CD4-positive, alpha-beta memory T cell (primary cell): ENCODE measurements at regions not wholly inside any gene's neighbourhood (a gene's known extent, or its start where the extent isn't known, plus 50 kb on each side); places are given as distances from the start of the nearest gene placed in this dataset.

ENCODE experiments used
- CTCF ChIA-PET: fragments of 350-600 bp; sonication (Branson Sonifier 250); formaldehyde crosslinking; loops from one replicate; lab custom pipeline; 2021; ENCODE audit warnings: inconsistent platforms; ENCODE audit not compliant: partially characterized antibody; lab: Charles Lee
- POLR2A ChIA-PET: fragments of 350-600 bp; sonication (Branson Sonifier 250); formaldehyde crosslinking; loops from one replicate; lab custom pipeline; 2021; ENCODE audit not compliant: partially characterized antibody; lab: Charles Lee
- DNase-seq, 5 donors: peaks; one replicate each; pipeline versions ENCODE4 v3.0.0 to v3.0.0-alpha.2; 2020 to 2022; ENCODE audit warnings: mixed read lengths in 1 of 5
- H3K27ac ChIP-seq: one replicate; pipeline ENCODE4 v1.7.0; 2013; ENCODE audit warnings: low read depth, low read length
- H3K27me3 ChIP-seq: 2 replicates; pipeline ENCODE4 v1.7.0; 2013; ENCODE audit warnings: mild to moderate bottlenecking, low read length, moderate library complexity; ENCODE audit not compliant: insufficient read depth
- H3K36me3 ChIP-seq: 2 replicates; pipeline ENCODE4 v1.7.0; 2013; ENCODE audit warnings: mild to moderate bottlenecking, low read length, moderate library complexity; ENCODE audit not compliant: insufficient read depth
- H3K4me1 ChIP-seq: 2 replicates; pipeline ENCODE4 v1.7.0; 2013; ENCODE audit warnings: mild to moderate bottlenecking, low read length, moderate library complexity; ENCODE audit not compliant: insufficient read depth
- H3K4me3 ChIP-seq, 2 donors: one replicate each; pipeline ENCODE4 v1.7.0; 2013; ENCODE audit warnings: low read length in 2 of 2, mild to moderate bottlenecking in 1 of 2
- H3K9me3 ChIP-seq, 2 donors: one replicate each; pipeline ENCODE4 v1.7.0; 2013; ENCODE audit warnings: low read length in 2 of 2, control low read depth in 1 of 2; ENCODE audit not compliant: control insufficient read depth in 1 of 2
- H3K27ac Mint-ChIP-seq, 7 donors: one replicate each; pipeline ENCODE4 v1.8.0; 2020 to 2021; ENCODE audit warnings: mixed read lengths in 7 of 7, mild to moderate bottlenecking in 6 of 7, inconsistent platforms in 3 of 7, moderate library complexity in 3 of 7
- H3K27me3 Mint-ChIP-seq, 2 donors: one replicate each; pipeline ENCODE4 v1.8.0; 2020 to 2021; ENCODE audit warnings: mixed read lengths in 2 of 2
- H3K36me3 Mint-ChIP-seq, 2 donors: one replicate each; pipeline ENCODE4 v1.8.0; 2020 to 2021; ENCODE audit warnings: mixed read lengths in 2 of 2, inconsistent platforms in 1 of 2, mild to moderate bottlenecking in 1 of 2
- H3K4me1 Mint-ChIP-seq, 4 donors: one replicate each; pipeline ENCODE4 v1.8.0; 2020 to 2021; ENCODE audit warnings: mixed read lengths in 4 of 4, mild to moderate bottlenecking in 1 of 4
- H3K4me3 Mint-ChIP-seq, 8 donors: one replicate each; pipeline ENCODE4 v1.8.0; 2020 to 2021; ENCODE audit warnings: mixed read lengths in 8 of 8, mild to moderate bottlenecking in 7 of 8, moderate library complexity in 6 of 8, inconsistent platforms in 3 of 8
- H3K9me3 Mint-ChIP-seq, 8 donors: one replicate each; pipeline ENCODE4 v1.8.0; 2020 to 2021; ENCODE audit warnings: mixed read lengths in 8 of 8, mild to moderate bottlenecking in 5 of 8, inconsistent platforms in 3 of 8, moderate library complexity in 1 of 8
- intact Hi-C: fragments of 100-400 bp; cut with micrococcal nuclease; formaldehyde crosslinking; loops from one replicate; pipeline ENCODE4 v1.15.1; 2023

- ChIA-PET CTCF (no interaction called here), POLR2A (no interaction called here)
- intact Hi-C loops: no loop called here
- DNase-seq: no peak
- no peak overlapping the region for H3K27ac Mint-ChIP-seq
- H3K4me1 Mint-ChIP-seq: no peaks in the 10 kb centered on the region
- Histone ChIP-seq H3K9me3 (no peaks in the 10 kb centered on the region), H3K4me1 (no peaks in the 10 kb centered on the region), H3K27me3 (no peaks in the 10 kb centered on the region), H3K36me3 (no peaks in the 10 kb centered on the region), H3K4me3 (no peak overlapping the region), H3K27ac (no peak overlapping the region)
- H3K4me3 Mint-ChIP-seq: no peak overlapping the region
- H3K27me3 Mint-ChIP-seq: no peaks in the 10 kb centered on the region
- no peaks in the 10 kb centered on the region for H3K36me3 Mint-ChIP-seq
- H3K9me3 Mint-ChIP-seq: peaks cover 0 to 7% (median 0%) of the 10 kb centered on the region in 8 donors
These were observed 447.3 kb downstream of the KCNJ3 start for GRCh38 chr2:155145758-155146229.

DNA sequence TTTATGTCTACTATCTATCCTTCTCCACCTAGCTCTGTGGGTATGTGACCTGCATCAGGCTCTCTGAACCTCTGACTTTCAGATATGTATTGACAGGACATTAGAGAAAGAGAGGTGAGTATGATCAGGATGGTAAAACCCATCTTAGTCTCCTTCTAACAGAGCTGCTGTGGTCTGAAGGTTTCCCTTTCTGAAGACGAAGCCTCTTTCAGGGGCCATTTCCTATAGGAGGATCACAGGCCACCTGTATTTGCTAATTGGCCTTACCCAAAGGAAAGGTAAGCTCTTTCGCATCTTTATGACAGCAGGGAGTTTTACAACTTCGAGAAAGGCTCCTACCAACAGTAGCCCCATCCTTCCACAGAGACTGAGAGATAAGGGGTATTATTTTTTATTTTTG, 442.9 kb downstream of the KCNJ3 start:
- DNase-seq: no peak
- H3K4me1 ChIP-seq: no peaks in the 10 kb centered on the region
- Mint-ChIP-seq H3K4me3 (no peak overlapping the region), H3K27ac (no peak overlapping the region), H3K36me3 (no peaks in the 10 kb centered on the region), H3K4me1 (no peaks in the 10 kb centered on the region), H3K9me3 (peaks cover 0 to 6% (median 2%) of the 10 kb centered on the region in 8 donors), H3K27me3 (no peaks in the 10 kb centered on the region)
- no peaks in the 10 kb centered on the region for H3K27me3 ChIP-seq
- no peak overlapping the region for H3K27ac ChIP-seq
- CTCF ChIA-PET: no interaction called here
- no peaks in the 10 kb centered on the region for H3K9me3 ChIP-seq
- H3K4me3 ChIP-seq: no peak overlapping the region
- POLR2A ChIA-PET: no interaction called here
- no peaks in the 10 kb centered on the region for H3K36me3 ChIP-seq
- intact Hi-C loops: no loop called here

DNA sequence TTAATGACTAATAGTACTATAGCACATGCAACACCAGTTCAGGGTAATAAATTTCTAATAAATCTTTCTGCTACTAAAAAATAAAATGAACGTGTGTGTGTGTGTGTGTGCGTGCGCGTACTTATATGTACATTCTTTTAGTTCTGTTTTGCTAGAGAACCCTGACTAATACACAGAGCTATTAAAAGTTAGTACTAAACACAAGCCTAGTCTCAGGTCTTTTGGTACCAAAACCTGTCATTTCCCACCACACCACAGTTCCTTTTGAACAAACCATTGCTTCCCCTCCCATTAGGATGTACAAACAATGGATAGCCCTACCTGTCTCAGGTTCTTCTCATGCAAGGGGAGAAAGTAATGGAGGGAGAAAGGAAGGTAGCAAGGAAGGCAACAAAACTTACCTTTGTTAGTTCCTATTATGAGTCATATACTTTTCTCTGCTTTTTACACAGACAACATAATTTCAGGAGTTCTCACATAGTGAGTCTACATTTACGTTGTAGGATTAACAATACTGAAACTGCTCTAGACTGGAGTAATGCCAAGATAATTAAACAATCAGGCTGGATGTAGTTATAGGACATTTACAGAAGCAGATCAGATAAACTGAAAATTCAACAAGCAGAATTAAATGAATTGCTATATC, 427.2 kb downstream of the KCNJ3 start:
- Histone ChIP-seq H3K4me1 (no peaks in the 10 kb centered on the region), H3K27ac (no peak overlapping the region), H3K27me3 (no peaks in the 10 kb centered on the region), H3K36me3 (no peaks in the 10 kb centered on the region), H3K4me3 (no peak overlapping the region), H3K9me3 (no peaks in the 10 kb centered on the region)
- no peak for DNase-seq
- H3K27me3 Mint-ChIP-seq: no peaks in the 10 kb centered on the region
- H3K27ac Mint-ChIP-seq: no peak overlapping the region
- H3K36me3 Mint-ChIP-seq: no peaks in the 10 kb centered on the region
- ChIA-PET POLR2A (no interaction called here), CTCF (no interaction called here)
- intact Hi-C loops: no loop called here
- H3K4me1 Mint-ChIP-seq: no peaks in the 10 kb centered on the region
- no peak overlapping the region for H3K4me3 Mint-ChIP-seq
- peaks cover 0 to 9% (median 0%) of the 10 kb centered on the region in 8 donors for H3K9me3 Mint-ChIP-seq

- Histone ChIP-seq H3K36me3 (no peaks in the 10 kb centered on the region), H3K4me1 (no peaks in the 10 kb centered on the region), H3K4me3 (no peak overlapping the region), H3K27me3 (no peaks in the 10 kb centered on the region), H3K27ac (no peak overlapping the region), H3K9me3 (no peaks in the 10 kb centered on the region)
- Mint-ChIP-seq H3K27ac (no peak overlapping the region), H3K4me1 (no peaks in the 10 kb centered on the region), H3K9me3 (peaks cover 0 to 15% (median 9%) of the 10 kb centered on the region in 8 donors), H3K4me3 (no peak overlapping the region), H3K27me3 (no peaks in the 10 kb centered on the region), H3K36me3 (peaks cover 0 to 3% of the 10 kb centered on the region in 2 donors)
- ChIA-PET CTCF (no interaction called here), POLR2A (no interaction called here)
- DNase-seq: peak in 1 of 5 donors; percentile 30
- intact Hi-C loops: no loop called here
These were observed 417.4 kb downstream of the KCNJ3 start for GRCh38 chr2:155115846-155116245.

- H3K27ac ChIP-seq: no peak overlapping the region
- H3K36me3 ChIP-seq: no peaks in the 10 kb centered on the region
- POLR2A ChIA-PET: no interaction called here
- H3K4me3 Mint-ChIP-seq: no peak overlapping the region
- intact Hi-C loops: no loop called here
- H3K4me1 ChIP-seq: no peaks in the 10 kb centered on the region
- H3K4me1 Mint-ChIP-seq: no peaks in the 10 kb centered on the region
- peaks cover 0 to 3% of the 10 kb centered on the region in 2 donors for H3K36me3 Mint-ChIP-seq
- no peak overlapping the region for H3K27ac Mint-ChIP-seq
- H3K9me3 ChIP-seq: no peaks in the 10 kb centered on the region
- peaks cover 0 to 9% (median 5%) of the 10 kb centered on the region in 8 donors for H3K9me3 Mint-ChIP-seq
- CTCF ChIA-PET: no interaction called here
- no peaks in the 10 kb centered on the region for H3K27me3 ChIP-seq
- no peak overlapping the region for H3K4me3 ChIP-seq
- DNase-seq: no peak
- no peaks in the 10 kb centered on the region for H3K27me3 Mint-ChIP-seq
These were observed 412.6 kb downstream of the KCNJ3 start for GRCh38 chr2:155111070-155111469.

GRCh38 chr2:155109527-155109926, 411.0 kb downstream of the KCNJ3 start:
- H3K4me1 ChIP-seq: no peaks in the 10 kb centered on the region
- H3K9me3 Mint-ChIP-seq: peaks cover 0 to 3% (median 0%) of the 10 kb centered on the region in 8 donors
- no peaks in the 10 kb centered on the region for H3K27me3 ChIP-seq
- no peaks in the 10 kb centered on the region for H3K27me3 Mint-ChIP-seq
- POLR2A ChIA-PET: no interaction called here
- no peak overlapping the region for H3K27ac ChIP-seq
- no peaks in the 10 kb centered on the region for H3K4me1 Mint-ChIP-seq
- H3K9me3 ChIP-seq: no peaks in the 10 kb centered on the region
- H3K4me3 Mint-ChIP-seq: no peak overlapping the region
- CTCF ChIA-PET: no interaction called here
- no peaks in the 10 kb centered on the region for H3K36me3 ChIP-seq
- no peak for DNase-seq
- intact Hi-C loops: no loop called here
- H3K4me3 ChIP-seq: no peak overlapping the region
- peaks cover 0 to 3% of the 10 kb centered on the region in 2 donors for H3K36me3 Mint-ChIP-seq
- H3K27ac Mint-ChIP-seq: no peak overlapping the region

- Mint-ChIP-seq H3K27ac (no peak overlapping the region), H3K36me3 (no peaks in the 10 kb centered on the region), H3K27me3 (no peaks in the 10 kb centered on the region), H3K9me3 (peaks cover 0 to 11% (median 10%) of the 10 kb centered on the region in 8 donors), H3K4me1 (no peaks in the 10 kb centered on the region), H3K4me3 (no peak overlapping the region)
- DNase-seq: no peak
- no peaks in the 10 kb centered on the region for H3K36me3 ChIP-seq
- no peak overlapping the region for H3K27ac ChIP-seq
- no peak overlapping the region for H3K4me3 ChIP-seq
- intact Hi-C loops: no loop called here
- no peaks in the 10 kb centered on the region for H3K9me3 ChIP-seq
- H3K4me1 ChIP-seq: no peaks in the 10 kb centered on the region
- ChIA-PET CTCF (no interaction called here), POLR2A (no interaction called here)
- no peaks in the 10 kb centered on the region for H3K27me3 ChIP-seq
These were observed 401.8 kb downstream of the KCNJ3 start for GRCh38 chr2:155100261-155100660.
